WTC11 (cell line): ENCODE measurements at regions not wholly inside any gene's neighbourhood (a gene's known extent, or its start where the extent isn't known, plus 50 kb on each side); places are given as distances from the start of the nearest gene placed in this dataset.

Source experiments
- ATAC-seq: fragments of 200-7000 bp; cut with Tn5 transposase; 2 replicates; pipeline ENCODE4 v1.10.0; 2021; ENCODE audit warnings: mild to moderate bottlenecking, moderate library complexity
- CTCF ChIA-PET: fragments of 300-600 bp; sonication (Branson Sonifier 250); formaldehyde crosslinking; loops from one replicate; lab custom pipeline; 2021; ENCODE audit warnings: antibody characterized with exemption; lab: Charles Lee
- POLR2A ChIA-PET: fragments of 350-600 bp; sonication (Branson Sonifier 250); formaldehyde crosslinking; loops from one replicate; lab custom pipeline; 2021; ENCODE audit warnings: antibody characterized with exemption; lab: Charles Lee
- DNase-seq: peaks from one replicate; pipeline ENCODE4 v3.0.0; 2021; ENCODE audit warnings: low spot score
- H3K27ac Mint-ChIP-seq: 2 replicates; pipeline ENCODE4 v1.8.0; 2021; ENCODE audit warnings: mixed read lengths
- H3K27me3 Mint-ChIP-seq: 2 replicates; pipeline ENCODE4 v1.8.0; 2021; ENCODE audit warnings: low read depth, mild to moderate bottlenecking, moderate library complexity, mixed read lengths
- H3K36me3 Mint-ChIP-seq: 2 replicates; pipeline ENCODE4 v1.8.0; 2021; ENCODE audit warnings: mixed read lengths
- H3K4me1 Mint-ChIP-seq: 2 replicates; pipeline ENCODE4 v1.8.0; 2022; ENCODE audit warnings: mixed read lengths
- H3K4me3 Mint-ChIP-seq: 2 replicates; pipeline ENCODE4 v1.8.0; 2021; ENCODE audit warnings: mild to moderate bottlenecking, moderate library complexity, mixed read lengths
- H3K9me3 Mint-ChIP-seq: 2 replicates; pipeline ENCODE4 v1.8.0; 2021; ENCODE audit warnings: mixed read lengths
- ATF3 ChIP-seq: sonication (generic); formaldehyde crosslinking; conservative IDR thresholded peaks from 2 replicates; pipeline ENCODE4 v1.8.1; 2022; ENCODE audit warnings: mild to moderate bottlenecking, missing genetic modification reagents
- E2F1 ChIP-seq: sonication (generic); formaldehyde crosslinking; IDR thresholded peaks from 2 replicates; pipeline ENCODE4 v1.8.0; 2022; ENCODE audit warnings: mild to moderate bottlenecking, missing genetic modification reagents
- E2F4 ChIP-seq: sonication (generic); formaldehyde crosslinking; IDR thresholded peaks from 2 replicates; pipeline ENCODE4 v1.8.1; 2022; ENCODE audit warnings: low read depth, mild to moderate bottlenecking, moderate library complexity, missing genetic modification reagents, borderline replicate concordance
- E2F5 ChIP-seq: sonication (generic); formaldehyde crosslinking; IDR thresholded peaks from 2 replicates; pipeline ENCODE4 v1.8.1; 2022; ENCODE audit warnings: mild to moderate bottlenecking, moderate library complexity, missing genetic modification reagents
- EMX1 ChIP-seq: fragments of 250-450 bp; sonication (Bioruptor Pico); IDR thresholded peaks from 2 replicates; pipeline ENCODE4 v1.8.0; 2021; ENCODE audit warnings: mild to moderate bottlenecking
- GTF2I ChIP-seq: fragments of 250-450 bp; sonication (Bioruptor Pico); conservative IDR thresholded peaks from 2 replicates; pipeline ENCODE4 v1.4.0; 2021; ENCODE audit warnings: mild to moderate bottlenecking
- HMGA2 ChIP-seq: fragments of 250-450 bp; sonication (Bioruptor Pico); IDR thresholded peaks from 2 replicates; pipeline ENCODE4 v1.4.0; 2021; ENCODE audit warnings: mild to moderate bottlenecking, moderate library complexity
- MAX ChIP-seq: sonication (generic); formaldehyde crosslinking; IDR thresholded peaks from 2 replicates; pipeline ENCODE4 v1.8.0; 2022; ENCODE audit warnings: mild to moderate bottlenecking, missing genetic modification reagents
- NFYB ChIP-seq: sonication (generic); formaldehyde crosslinking; conservative IDR thresholded peaks from 2 replicates; pipeline ENCODE4 v1.8.0; 2022; ENCODE audit warnings: low read depth, missing genetic modification reagents
- NR2C2 ChIP-seq: sonication (generic); formaldehyde crosslinking; IDR thresholded peaks from 2 replicates; pipeline ENCODE4 v1.8.0; 2022; ENCODE audit warnings: mild to moderate bottlenecking, missing genetic modification reagents
- OVOL2 ChIP-seq: fragments of 250-450 bp; sonication (Bioruptor Pico); IDR thresholded peaks from 2 replicates; pipeline ENCODE4 v1.9.0; 2021; ENCODE audit warnings: mild to moderate bottlenecking, borderline replicate concordance
- PRDM15 ChIP-seq: sonication (generic); formaldehyde crosslinking; IDR thresholded peaks from 2 replicates; pipeline ENCODE4 v1.8.0; 2022; ENCODE audit warnings: missing genetic modification reagents
- PRRX2 ChIP-seq: fragments of 250-450 bp; sonication (Bioruptor Pico); IDR thresholded peaks from 2 replicates; pipeline ENCODE4 v1.8.0; 2021; ENCODE audit warnings: mild to moderate bottlenecking
- SMAD4 ChIP-seq: sonication (generic); formaldehyde crosslinking; IDR thresholded peaks from 2 replicates; pipeline ENCODE4 v1.8.0; 2022; ENCODE audit warnings: mild to moderate bottlenecking, missing genetic modification reagents
- SP1 ChIP-seq: sonication (generic); formaldehyde crosslinking; conservative IDR thresholded peaks from 2 replicates; pipeline ENCODE4 v1.8.1; 2022; ENCODE audit warnings: missing genetic modification reagents
- ZBTB43 ChIP-seq: sonication (generic); formaldehyde crosslinking; IDR thresholded peaks from 2 replicates; pipeline ENCODE4 v1.8.1; 2023; ENCODE audit warnings: mild to moderate bottlenecking, missing genetic modification reagents
- ZNF121 ChIP-seq: sonication (generic); formaldehyde crosslinking; IDR thresholded peaks from 2 replicates; pipeline ENCODE4 v1.8.0; 2023; ENCODE audit warnings: missing genetic modification reagents
- ZNF263 ChIP-seq: sonication (generic); formaldehyde crosslinking; IDR thresholded peaks from 2 replicates; pipeline ENCODE4 v1.8.1; 2022; ENCODE audit warnings: low read depth, mild to moderate bottlenecking, moderate library complexity, missing genetic modification reagents
- ZNF281 ChIP-seq: sonication (generic); formaldehyde crosslinking; IDR thresholded peaks from 2 replicates; pipeline ENCODE4 v1.8.0; 2023; ENCODE audit warnings: mild to moderate bottlenecking, missing genetic modification reagents
- ZNF512 ChIP-seq: sonication (generic); formaldehyde crosslinking; IDR thresholded peaks from 2 replicates; pipeline ENCODE4 v1.8.1; 2022; ENCODE audit warnings: missing genetic modification reagents, borderline replicate concordance

GRCh38 chr5:37954561-37954960, 114.7 kb upstream of the GDNF start:
- peaks cover 20% of the 10 kb centered on the region for H3K36me3 Mint-ChIP-seq
- H3K4me3 Mint-ChIP-seq = no peak overlapping the region
- ChIA-PET CTCF (no interaction called here), POLR2A (no interaction called here)
- no peak for DNase-seq
- no peaks in the 10 kb centered on the region for H3K4me1 Mint-ChIP-seq
- H3K9me3 Mint-ChIP-seq = peaks cover 25% of the 10 kb centered on the region
- peaks cover 2% of the 10 kb centered on the region; the same call in 1 of the 2 replicates for H3K27me3 Mint-ChIP-seq
- no peak overlapping the region for H3K27ac Mint-ChIP-seq
- ATAC-seq = no peak
- TF ChIP-seq ZBTB43 (CRISPR knock-in tag) = no peak
- TF ChIP-seq OVOL2 (CRISPR knock-in tag) = no peak
- TF ChIP-seq ZNF121 = no peak
- no peak for TF ChIP-seq ZNF281 (CRISPR knock-in tag)
- TF ChIP-seq MAX (CRISPR knock-in tag) = no peak
- TF ChIP-seq E2F5 (CRISPR knock-in tag) = no peak
- TF ChIP-seq ATF3 (CRISPR knock-in tag) = no peak
- TF ChIP-seq PRRX2 = no peak
- TF ChIP-seq E2F1 = no peak
- no peak for TF ChIP-seq E2F4 (CRISPR knock-in tag)
- TF ChIP-seq NFYB (CRISPR knock-in tag) = no peak
- TF ChIP-seq SMAD4 (CRISPR knock-in tag) = no peak
- no peak for TF ChIP-seq NR2C2 (CRISPR knock-in tag)
- TF ChIP-seq HMGA2 = no peak
- TF ChIP-seq PRDM15 (CRISPR knock-in tag) = no peak
- TF ChIP-seq ZNF512 (CRISPR knock-in tag) = no peak
- TF ChIP-seq ZNF263 (CRISPR knock-in tag) = no peak
- TF ChIP-seq EMX1 (CRISPR knock-in tag) = no peak
- TF ChIP-seq SP1 = no peak
- TF ChIP-seq GTF2I (CRISPR knock-in tag) = no peak
- TF ChIP-seq, all 79 proteins: peak for 0
